HG03135 (cell line): ENCODE measurements at regions not wholly inside any gene's neighbourhood (a gene's known extent, or its start where the extent isn't known, plus 50 kb on each side); places are given as distances from the start of the nearest gene placed in this dataset.
"Not testable (repeated sequence)": the region's sequence is repeated elsewhere in the genome, so short reads cannot be mapped to it uniquely, and the experiment has no call there.

ENCODE experiments used
- ATAC-seq: cut with Tn5 transposase; IDR thresholded peaks from one replicate; pipeline ENCODE4 v1.9.1; 2021; ENCODE audit warnings: mild to moderate bottlenecking, moderate library complexity; ENCODE audit not compliant: unreplicated experiment

GRCh38 chr1:144031550-144031949, 59.8 kb upstream of the FAM72C start:
- not testable (repeated sequence) for ATAC-seq

- ATAC-seq = peak; percentile 91
These were observed 54.2 kb upstream of the FAM72C start for GRCh38 chr1:144026022-144026421.

GRCh38 chr1:144021690-144022384, 50.1 kb upstream of the FAM72C start:
- ATAC-seq = not testable (repeated sequence)
